ENCODE measurements at regions not wholly inside any gene's neighbourhood (a gene's known extent, or its start where the extent isn't known, plus 50 kb on each side); places are given as distances from the start of the nearest gene placed in this dataset.

DNA sequence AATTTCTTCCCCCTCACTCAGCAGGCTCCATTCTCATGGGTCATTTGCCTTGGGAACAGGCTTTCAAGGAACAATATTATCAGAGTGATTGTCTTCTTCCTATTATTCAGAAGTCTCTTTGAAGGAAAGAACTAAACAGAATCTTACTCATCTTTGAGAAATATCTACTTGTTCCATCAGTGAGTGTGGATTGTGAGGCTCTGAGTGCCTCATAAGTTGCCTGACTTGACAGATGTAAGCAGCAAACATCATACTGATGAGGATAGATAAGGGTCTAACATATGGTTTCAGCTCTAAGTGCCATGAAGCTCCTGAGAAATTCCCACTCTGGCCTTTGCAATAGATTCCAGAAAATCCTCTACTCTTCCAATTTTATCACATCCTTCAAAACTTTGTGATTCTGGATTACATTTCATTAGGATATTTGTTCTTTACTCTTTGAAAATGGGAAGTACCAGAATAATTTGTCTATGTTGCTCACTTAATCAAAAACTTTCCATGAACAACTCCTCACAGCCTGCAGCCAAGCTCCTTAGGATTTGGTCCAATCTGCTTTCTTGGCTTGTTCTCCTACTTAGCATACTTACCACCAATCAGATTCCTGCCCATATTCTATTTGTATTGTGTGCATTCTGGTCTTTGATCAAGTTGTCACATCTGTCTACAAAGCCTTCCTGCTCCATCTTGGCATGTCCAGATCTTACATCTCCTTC is 120.1 kb downstream of the RPL22L1 start:
- TF ChIP-seq, protein P1, sequence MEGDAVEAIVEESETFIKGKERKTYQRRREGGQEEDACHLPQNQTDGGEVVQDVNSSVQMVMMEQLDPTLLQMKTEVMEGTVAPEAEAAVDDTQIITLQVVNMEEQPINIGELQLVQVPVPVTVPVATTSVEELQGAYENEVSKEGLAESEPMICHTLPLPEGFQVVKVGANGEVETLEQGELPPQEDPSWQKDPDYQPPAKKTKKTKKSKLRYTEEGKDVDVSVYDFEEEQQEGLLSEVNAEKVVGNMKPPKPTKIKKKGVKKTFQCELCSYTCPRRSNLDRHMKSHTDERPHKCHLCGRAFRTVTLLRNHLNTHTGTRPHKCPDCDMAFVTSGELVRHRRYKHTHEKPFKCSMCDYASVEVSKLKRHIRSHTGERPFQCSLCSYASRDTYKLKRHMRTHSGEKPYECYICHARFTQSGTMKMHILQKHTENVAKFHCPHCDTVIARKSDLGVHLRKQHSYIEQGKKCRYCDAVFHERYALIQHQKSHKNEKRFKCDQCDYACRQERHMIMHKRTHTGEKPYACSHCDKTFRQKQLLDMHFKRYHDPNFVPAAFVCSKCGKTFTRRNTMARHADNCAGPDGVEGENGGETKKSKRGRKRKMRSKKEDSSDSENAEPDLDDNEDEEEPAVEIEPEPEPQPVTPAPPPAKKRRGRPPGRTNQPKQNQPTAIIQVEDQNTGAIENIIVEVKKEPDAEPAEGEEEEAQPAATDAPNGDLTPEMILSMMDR (IDR thresholded peaks at IDR 0.05), result no peak
- no peak for TF ChIP-seq POLR2A (IDR thresholded peaks at IDR 0.05)
